Activated naive CD4-positive, alpha-beta T cell treated with anti-CD3 and anti-CD28 coated beads, Interleukin-2, amount 50 U/mL, for 72 hours (primary cell): ENCODE measurements at regions not wholly inside any gene's neighbourhood (a gene's known extent, or its start where the extent isn't known, plus 50 kb on each side); places are given as distances from the start of the nearest gene placed in this dataset.

ENCODE experiments used
- ATAC-seq, 2 donors: fragments of 150-1000 bp; cut with Tn5 transposase; 2 replicates each; pipeline ENCODE4 v1.10.0; 2021; ENCODE audit warnings: mild to moderate bottlenecking in 2 of 2, moderate library complexity in 2 of 2
- DNase-seq, 2 donors: peaks; one replicate each; pipeline ENCODE4 v3.0.0; 2021 to 2022; ENCODE audit warnings: low spot score in 2 of 2
- H3K27ac Mint-ChIP-seq, 2 donors: one replicate each; pipeline ENCODE4 v1.8.0; 2022; ENCODE audit warnings: mild to moderate bottlenecking in 2 of 2, mixed read lengths in 2 of 2
- H3K36me3 Mint-ChIP-seq, 2 donors: one replicate each; pipeline ENCODE4 v1.8.0; 2022; ENCODE audit warnings: mixed read lengths in 2 of 2
- H3K9me3 Mint-ChIP-seq, 2 donors: one replicate each; pipeline ENCODE4 v1.8.0; 2022; ENCODE audit warnings: mixed read lengths in 2 of 2

GRCh38 chr5:31106691-31107090 lies 86.8 kb upstream of the CDH6 start:
- Mint-ChIP-seq H3K27ac (no peak overlapping the region), H3K36me3 (no peaks in the 10 kb centered on the region), H3K9me3 (peaks cover 4 to 5% of the 10 kb centered on the region in 2 donors)
- no peak for DNase-seq
- ATAC-seq = no peak

DNA sequence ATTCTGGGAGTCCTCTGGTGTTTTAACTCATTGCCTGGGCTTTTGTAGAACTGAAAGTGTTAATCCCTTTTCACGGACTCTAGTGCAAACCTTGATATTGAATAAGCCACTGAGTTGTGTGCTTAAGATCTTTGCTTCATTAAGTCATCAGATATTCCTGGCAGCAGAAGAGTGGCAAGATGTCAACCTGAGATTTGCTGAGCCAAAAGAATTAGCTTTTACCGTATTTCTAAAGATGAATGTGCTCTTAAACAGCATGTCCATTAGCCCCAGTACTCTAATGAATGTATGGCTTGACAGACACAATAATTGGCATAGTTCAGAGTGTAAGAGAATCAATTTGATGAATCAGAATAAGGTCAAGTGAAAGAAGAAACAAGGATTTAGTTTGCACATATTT lies 87.2 kb upstream of the CDH6 start:
- DNase-seq (no peak), ATAC-seq (no peak)
- no peaks in the 10 kb centered on the region for H3K36me3 Mint-ChIP-seq
- H3K9me3 Mint-ChIP-seq = peaks cover under 1 to 4% of the 10 kb centered on the region in 2 donors
- H3K27ac Mint-ChIP-seq = no peak overlapping the region

GRCh38 chr5:31104775-31105174 lies 88.7 kb upstream of the CDH6 start:
- ATAC-seq = no peak
- no peaks in the 10 kb centered on the region for H3K36me3 Mint-ChIP-seq
- peaks cover 0 to 4% of the 10 kb centered on the region in 2 donors for H3K9me3 Mint-ChIP-seq
- H3K27ac Mint-ChIP-seq = no peak overlapping the region
- DNase-seq = no peak

GRCh38 chr5:31100781-31101310 lies 92.6 kb upstream of the CDH6 start:
- ATAC-seq = no peak
- Mint-ChIP-seq H3K36me3 (no peaks in the 10 kb centered on the region), H3K27ac (no peak overlapping the region)

GRCh38 chr5:31100047-31100575 lies 93.4 kb upstream of the CDH6 start:
- Mint-ChIP-seq H3K9me3 (no peaks in the 10 kb centered on the region), H3K27ac (no peak overlapping the region), H3K36me3 (no peaks in the 10 kb centered on the region)
- DNase-seq (no peak), ATAC-seq (no peak)

More at GRCh38 chr5:31100781-31101310, 92.6 kb upstream of the CDH6 start:
- no peaks in the 10 kb centered on the region for H3K9me3 Mint-ChIP-seq
- no peak for DNase-seq

DNA sequence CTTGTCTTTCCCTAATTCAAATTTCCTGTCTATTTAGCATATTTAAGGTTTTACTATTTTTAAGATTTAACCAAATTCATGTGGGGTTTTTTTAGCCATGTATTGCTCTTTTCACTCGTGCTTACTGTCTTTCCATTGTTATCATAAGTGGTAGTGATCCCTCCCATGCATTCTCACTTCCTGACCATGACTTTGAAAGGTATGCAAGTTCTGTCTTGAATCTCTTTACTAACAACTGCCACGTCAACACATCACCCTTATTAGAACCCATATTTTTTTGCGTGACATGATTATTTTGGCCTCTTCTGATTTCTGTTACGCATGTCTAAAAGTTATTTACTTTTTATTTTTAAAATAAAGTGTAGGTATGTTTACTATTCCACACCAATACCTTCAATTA lies 94.7 kb upstream of the CDH6 start:
- Mint-ChIP-seq H3K9me3 (no peaks in the 10 kb centered on the region), H3K27ac (no peak overlapping the region), H3K36me3 (no peaks in the 10 kb centered on the region)
- ATAC-seq (no peak), DNase-seq (no peak)

- H3K27ac Mint-ChIP-seq = no peak overlapping the region
- no peak for ATAC-seq
- DNase-seq = no peak
- no peaks in the 10 kb centered on the region for H3K36me3 Mint-ChIP-seq
- peaks cover 0 to 4% of the 10 kb centered on the region in 2 donors for H3K9me3 Mint-ChIP-seq
These were observed 95.6 kb upstream of the CDH6 start for GRCh38 chr5:31097851-31098250.

- DNase-seq (no peak), ATAC-seq (no peak)
- Mint-ChIP-seq H3K27ac (no peak overlapping the region), H3K36me3 (no peaks in the 10 kb centered on the region), H3K9me3 (peaks cover 0 to 4% of the 10 kb centered on the region in 2 donors)
These were observed 97.1 kb upstream of the CDH6 start for GRCh38 chr5:31096238-31096865.

DNA sequence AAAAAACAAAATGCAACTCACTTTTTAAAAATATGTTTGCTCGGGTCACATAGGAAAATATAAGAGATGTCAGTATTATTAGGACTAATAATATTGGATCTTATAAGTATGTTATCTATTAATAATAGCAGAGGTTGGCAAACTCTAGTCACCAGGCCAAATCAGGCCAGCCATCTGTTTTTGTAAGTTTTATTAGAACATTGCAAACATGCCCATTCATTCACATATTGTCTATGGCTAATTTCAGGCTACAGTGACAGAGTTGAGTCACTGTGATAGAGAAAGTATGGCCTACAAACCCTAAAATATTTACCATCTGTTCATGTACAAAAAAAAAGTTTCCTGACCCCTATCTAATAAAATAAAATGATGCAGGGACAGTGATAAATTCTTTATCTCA lies 97.7 kb upstream of the CDH6 start:
- Mint-ChIP-seq H3K36me3 (no peaks in the 10 kb centered on the region), H3K27ac (no peak overlapping the region), H3K9me3 (peaks cover 0 to 4% of the 10 kb centered on the region in 2 donors)
- DNase-seq (no peak), ATAC-seq (no peak)

- Mint-ChIP-seq H3K9me3 (peaks cover 6 to 19% of the 10 kb centered on the region in 2 donors), H3K27ac (no peak overlapping the region), H3K36me3 (no peaks in the 10 kb centered on the region)
- ATAC-seq = no peak
- DNase-seq = no peak
These were observed 102.0 kb upstream of the CDH6 start for GRCh38 chr5:31091501-31091900.

GRCh38 chr5:31090467-31090866 lies 103.0 kb upstream of the CDH6 start:
- no peaks in the 10 kb centered on the region for H3K36me3 Mint-ChIP-seq
- DNase-seq = no peak

GRCh38 chr5:31086839-31087415 lies 106.6 kb upstream of the CDH6 start:
- Mint-ChIP-seq H3K27ac (no peak overlapping the region), H3K36me3 (no peaks in the 10 kb centered on the region), H3K9me3 (peaks cover 10 to 19% of the 10 kb centered on the region in 2 donors)
- DNase-seq (no peak), ATAC-seq (no peak)

More at GRCh38 chr5:31090467-31090866, 103.0 kb upstream of the CDH6 start:
- peaks cover 6 to 19% of the 10 kb centered on the region in 2 donors for H3K9me3 Mint-ChIP-seq
- no peak overlapping the region for H3K27ac Mint-ChIP-seq
- ATAC-seq = no peak

DNA sequence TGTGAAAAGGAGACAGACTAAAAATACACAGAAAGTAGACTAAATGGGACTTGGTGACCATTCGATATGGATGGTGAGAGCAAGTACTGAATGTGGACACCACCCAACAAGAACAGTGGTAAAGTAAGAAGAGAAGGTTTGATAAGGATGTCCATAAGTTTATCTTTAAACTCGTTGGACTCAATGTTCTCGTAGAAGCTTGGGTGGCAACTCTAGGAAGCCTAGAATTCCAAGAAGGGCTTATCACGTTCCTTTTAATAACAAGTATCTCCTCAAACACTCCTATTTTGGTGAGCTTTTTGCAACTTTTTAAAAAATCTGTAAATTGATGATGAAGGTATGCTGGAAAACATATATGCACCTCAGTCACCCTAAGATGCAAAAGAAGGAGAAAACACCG lies 108.6 kb upstream of the CDH6 start:
- DNase-seq (no peak), ATAC-seq (no peak)
- Mint-ChIP-seq H3K9me3 (peaks cover 4 to 9% of the 10 kb centered on the region in 2 donors), H3K36me3 (no peaks in the 10 kb centered on the region), H3K27ac (no peak overlapping the region)

DNA sequence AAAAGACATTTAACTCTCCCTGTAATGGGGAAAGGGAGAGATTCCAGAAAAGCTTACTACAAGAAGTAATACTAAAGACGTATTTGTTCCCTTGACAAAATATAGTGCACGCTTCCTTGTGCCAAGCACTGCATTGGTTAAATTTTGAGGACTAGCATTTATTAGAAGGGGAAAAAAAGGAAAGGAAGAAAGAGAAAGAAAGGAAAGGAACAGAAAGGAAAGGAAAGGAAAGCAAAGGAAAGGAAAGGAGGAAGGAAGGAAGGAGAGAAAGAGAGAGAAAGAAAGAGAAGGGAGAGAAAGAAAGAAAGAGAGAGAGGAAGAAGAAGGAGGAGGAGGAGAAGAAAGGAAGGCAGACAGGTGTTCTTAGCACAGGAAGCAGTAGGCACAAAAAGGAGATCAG lies 110.1 kb upstream of the CDH6 start:
- Mint-ChIP-seq H3K27ac (no peak overlapping the region), H3K36me3 (no peaks in the 10 kb centered on the region), H3K9me3 (peaks cover 4 to 13% of the 10 kb centered on the region in 2 donors)
- ATAC-seq (no peak), DNase-seq (no peak)

DNA sequence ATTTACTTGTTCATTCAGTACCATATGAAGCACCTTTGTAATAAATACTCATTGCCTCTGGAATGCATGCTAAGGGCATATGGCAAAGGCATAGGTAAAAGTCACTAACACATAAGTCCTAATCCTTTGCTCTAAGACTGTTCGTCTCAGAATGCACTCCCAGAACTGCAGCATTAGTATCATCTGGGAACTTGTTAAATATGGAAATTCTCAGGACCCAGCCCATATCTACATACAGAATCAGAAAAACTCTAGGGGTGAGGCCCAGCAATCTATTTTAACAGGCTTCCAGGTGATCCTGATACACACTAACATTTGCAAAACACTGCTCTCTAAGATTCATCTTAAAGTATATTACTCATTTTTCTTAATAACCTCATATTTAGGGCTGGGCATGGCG lies 113.8 kb upstream of the CDH6 start:
- Mint-ChIP-seq H3K27ac (no peak overlapping the region), H3K9me3 (peaks cover 16 to 21% of the 10 kb centered on the region in 2 donors), H3K36me3 (no peaks in the 10 kb centered on the region)
- ATAC-seq (no peak), DNase-seq (no peak)

DNA sequence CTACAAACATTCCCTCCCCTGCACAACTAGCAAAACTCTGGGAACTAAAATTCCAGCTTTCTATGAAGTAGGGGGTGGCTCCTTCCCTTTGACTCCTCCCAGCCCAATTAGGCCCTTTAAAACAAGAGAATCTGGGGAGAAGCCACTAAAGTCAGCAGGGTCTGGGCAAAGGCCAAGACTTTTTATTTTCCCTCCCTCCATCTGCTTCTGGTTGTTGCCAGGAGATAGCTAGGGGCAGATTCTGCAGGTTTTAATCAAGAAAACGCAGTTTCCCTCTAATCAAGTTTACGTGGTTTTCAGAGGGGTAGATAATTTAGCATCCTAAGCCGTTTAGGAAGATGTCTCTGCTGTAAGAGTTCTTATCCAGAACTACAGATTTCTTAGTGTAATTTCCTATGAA lies 114.5 kb upstream of the CDH6 start:
- Mint-ChIP-seq H3K9me3 (peaks cover 18 to 22% of the 10 kb centered on the region in 2 donors), H3K27ac (no peak overlapping the region), H3K36me3 (no peaks in the 10 kb centered on the region)
- ATAC-seq (no peak), DNase-seq (no peak)

DNA sequence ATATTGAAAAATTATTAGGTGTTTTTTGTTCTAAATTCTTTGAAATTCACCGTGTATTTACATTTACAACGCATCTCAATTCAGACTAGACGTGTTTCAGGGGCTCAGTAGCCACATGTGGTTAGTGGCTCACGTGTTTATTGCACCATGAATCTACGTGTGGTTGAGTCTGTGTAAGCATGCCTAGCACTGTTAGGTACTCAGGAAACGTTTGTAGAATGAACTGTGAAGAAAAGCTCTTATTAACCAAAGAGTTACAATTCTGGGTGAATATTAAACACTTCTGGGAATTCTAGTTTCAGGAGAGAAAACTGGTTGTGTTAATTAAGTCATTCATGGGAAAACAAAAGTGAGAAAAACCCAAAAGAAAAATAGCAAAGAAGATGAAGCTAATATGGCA lies 117.5 kb upstream of the CDH6 start:
- no peak for DNase-seq

DNA sequence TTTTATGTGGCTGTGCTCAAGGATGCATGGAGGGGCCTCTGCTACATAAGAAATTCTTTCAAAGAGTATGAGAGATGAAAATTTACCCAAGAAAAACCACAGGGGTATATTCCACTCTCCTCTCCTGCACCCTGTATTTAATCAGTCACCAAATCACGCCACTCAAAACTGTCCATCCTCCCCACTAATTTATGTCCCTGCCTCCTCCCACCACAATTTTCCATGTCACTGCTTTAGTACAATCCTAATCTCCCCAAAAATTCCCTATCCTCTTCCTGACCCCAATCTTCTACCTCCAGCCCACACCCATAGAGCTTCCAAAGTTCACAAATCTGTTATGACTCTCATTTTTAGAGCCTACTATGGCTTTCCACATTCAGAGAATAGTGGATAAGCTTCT lies 125.2 kb upstream of the CDH6 start:
- Mint-ChIP-seq H3K27ac (no peak overlapping the region), H3K9me3 (peaks cover 9 to 11% of the 10 kb centered on the region in 2 donors), H3K36me3 (no peaks in the 10 kb centered on the region)
- DNase-seq (no peak), ATAC-seq (no peak)

More for the DNA sequence above, 117.5 kb upstream of the CDH6 start:
- no peak for ATAC-seq
- peaks cover 21% of the 10 kb centered on the region in 2 donors for H3K9me3 Mint-ChIP-seq
- no peak overlapping the region for H3K27ac Mint-ChIP-seq
- no peaks in the 10 kb centered on the region for H3K36me3 Mint-ChIP-seq
